ENCODE measurements at regions not wholly inside any gene's neighbourhood (a gene's known extent, or its start where the extent isn't known, plus 50 kb on each side); places are given as distances from the start of the nearest gene placed in this dataset.
"Not testable (repeated sequence)": the region's sequence is repeated elsewhere in the genome, so short reads cannot be mapped to it uniquely, and the experiment has no call there.

GRCh38 chr6:12635813-12636212 lies 80.8 kb upstream of the PHACTR1 start:
- Mint-ChIP-seq H3K27ac (ENCODE audit: low read depth, unreplicated experiment) (no peak overlapping the region), H3K4me1 (ENCODE audit: insufficient read depth, unreplicated experiment) (peaks cover 6% of the 10 kb centered on the region), H3K27me3 (ENCODE audit: insufficient read depth, unreplicated experiment) (peaks cover 11% of the 10 kb centered on the region), H3K4me3 (ENCODE audit: unreplicated experiment) (no peak overlapping the region), H3K36me3 (ENCODE audit: insufficient read depth, unreplicated experiment) (no peaks in the 10 kb centered on the region), H3K9me3 (ENCODE audit: unreplicated experiment) (no peaks in the 10 kb centered on the region)
- POLR2A ChIA-PET: no interaction called here
- intact Hi-C loops (cut with micrococcal nuclease): no loop called here
- BruUV-seq (replicated peaks): no TSS peak
- TF ChIP-seq CTCF (IDR thresholded peaks at IDR 0.05; ENCODE audit: unreplicated experiment): no peak
- no peak for DNase-seq (ENCODE audit: unreplicated experiment)
- CTCF ChIA-PET: interaction anchor here (0.6 to 0.7 kb wide), 2 partner anchors 19 to 872 kb away, joined by 3 read pairs; no protein-coding TSS in a partner anchor

DNA sequence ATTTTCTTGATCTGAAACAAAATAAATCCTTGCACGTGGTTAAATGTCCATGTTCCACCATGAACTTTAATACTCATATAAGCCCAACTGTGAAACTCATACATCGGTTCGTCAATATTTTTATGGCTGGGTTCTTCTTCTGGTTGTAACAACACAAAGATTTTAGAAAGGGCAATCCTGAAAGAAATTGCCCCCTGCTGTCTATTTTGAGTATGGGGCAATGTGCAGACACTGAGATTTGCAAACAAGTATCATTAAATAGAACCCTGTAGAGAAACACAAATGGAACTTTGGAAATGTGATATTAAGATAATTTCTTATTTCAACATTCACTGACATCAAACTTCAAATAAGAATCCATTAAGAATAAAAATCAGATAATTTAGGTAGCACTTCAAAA lies 80.2 kb upstream of the PHACTR1 start:
- POLR2A ChIA-PET: no interaction called here

GRCh38 chr6:12637960-12638641 lies 78.5 kb upstream of the PHACTR1 start:
- intact Hi-C loops (cut with micrococcal nuclease): loop anchor here (1.0 to 2.0 kb wide), 2 partner anchors 207 to 256 kb away; no protein-coding TSS in a partner anchor
- H3K27ac Mint-ChIP-seq (ENCODE audit: low read depth, unreplicated experiment): no peak overlapping the region
- DNase-seq (ENCODE audit: unreplicated experiment): peak; percentile 82
- H3K27me3 Mint-ChIP-seq (ENCODE audit: insufficient read depth, unreplicated experiment): peaks cover 11% of the 10 kb centered on the region
- H3K36me3 Mint-ChIP-seq (ENCODE audit: insufficient read depth, unreplicated experiment): no peaks in the 10 kb centered on the region
- no peaks in the 10 kb centered on the region for H3K9me3 Mint-ChIP-seq (ENCODE audit: unreplicated experiment)
- TF ChIP-seq CTCF (IDR thresholded peaks at IDR 0.05; ENCODE audit: unreplicated experiment): peak; percentile 67
- POLR2A ChIA-PET: no interaction called here
- no peak overlapping the region for H3K4me3 Mint-ChIP-seq (ENCODE audit: unreplicated experiment)
- no TSS peak for BruUV-seq (replicated peaks)
- CTCF ChIA-PET: interaction anchor here (0.5 to 2.4 kb wide), 6 partner anchors 10 to 1021 kb away, joined by 3 to 25 read pairs (median 3); no protein-coding TSS in a partner anchor
- H3K4me1 Mint-ChIP-seq (ENCODE audit: insufficient read depth, unreplicated experiment): peaks cover 6% of the 10 kb centered on the region

More for the DNA sequence above, 80.2 kb upstream of the PHACTR1 start:
- peaks cover 6% of the 10 kb centered on the region for H3K4me1 Mint-ChIP-seq (ENCODE audit: insufficient read depth, unreplicated experiment)
- H3K9me3 Mint-ChIP-seq (ENCODE audit: unreplicated experiment): no peaks in the 10 kb centered on the region
- peaks cover 11% of the 10 kb centered on the region for H3K27me3 Mint-ChIP-seq (ENCODE audit: insufficient read depth, unreplicated experiment)
- H3K27ac Mint-ChIP-seq (ENCODE audit: low read depth, unreplicated experiment): no peak overlapping the region
- DNase-seq (ENCODE audit: unreplicated experiment): no peak
- TF ChIP-seq CTCF (IDR thresholded peaks at IDR 0.05; ENCODE audit: unreplicated experiment): peak; percentile 7
- H3K4me3 Mint-ChIP-seq (ENCODE audit: unreplicated experiment): no peak overlapping the region
- CTCF ChIA-PET: interaction anchor here (0.6 to 2.4 kb wide), 4 partner anchors 239 to 1020 kb away, joined by 3 to 25 read pairs (median 4); no protein-coding TSS in a partner anchor
- intact Hi-C loops (cut with micrococcal nuclease): no loop called here
- no TSS peak for BruUV-seq (replicated peaks)
- H3K36me3 Mint-ChIP-seq (ENCODE audit: insufficient read depth, unreplicated experiment): no peaks in the 10 kb centered on the region

DNA sequence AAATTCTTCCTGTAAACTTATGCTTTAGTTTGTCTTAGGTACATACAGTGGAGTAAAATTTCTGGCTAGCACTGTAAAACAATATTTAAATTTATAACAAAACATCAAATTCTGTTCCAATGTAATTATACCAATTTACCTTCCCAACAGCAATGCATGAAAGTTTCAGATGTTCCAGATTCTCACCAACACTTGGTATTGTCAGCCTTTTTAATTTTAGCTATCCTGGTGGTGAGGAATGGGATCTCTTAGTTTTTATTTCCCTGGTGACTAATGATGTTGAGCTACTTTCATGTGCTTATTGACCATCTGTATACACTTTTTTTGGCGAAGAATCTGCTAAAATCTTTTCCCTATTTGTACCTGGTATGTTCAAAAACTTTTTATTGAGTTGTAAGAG lies 76.1 kb upstream of the PHACTR1 start:
- TF ChIP-seq CTCF (IDR thresholded peaks at IDR 0.05; ENCODE audit: unreplicated experiment): no peak
- intact Hi-C loops (cut with micrococcal nuclease): no loop called here
- Mint-ChIP-seq H3K27ac (ENCODE audit: low read depth, unreplicated experiment) (no peak overlapping the region), H3K4me1 (ENCODE audit: insufficient read depth, unreplicated experiment) (peaks cover 6% of the 10 kb centered on the region), H3K9me3 (ENCODE audit: unreplicated experiment) (no peaks in the 10 kb centered on the region), H3K4me3 (ENCODE audit: unreplicated experiment) (no peak overlapping the region), H3K36me3 (ENCODE audit: insufficient read depth, unreplicated experiment) (no peaks in the 10 kb centered on the region), H3K27me3 (ENCODE audit: insufficient read depth, unreplicated experiment) (no peaks in the 10 kb centered on the region)
- no TSS peak for BruUV-seq (replicated peaks)
- CTCF ChIA-PET: interaction anchor here (0.5 to 1.2 kb wide), 2 partner anchors 14 to 252 kb away, joined by 3 read pairs; no protein-coding TSS in a partner anchor
- POLR2A ChIA-PET: interaction anchor here (1.3 kb wide), 1 partner anchor 35 kb away, joined by 5 read pairs; no protein-coding TSS in a partner anchor
- DNase-seq (ENCODE audit: unreplicated experiment): no peak

GRCh38 chr6:12641785-12642184 lies 74.8 kb upstream of the PHACTR1 start:
- BruUV-seq (replicated peaks); DNase-seq (ENCODE audit: unreplicated experiment); H3K36me3 Mint-ChIP-seq (ENCODE audit: insufficient read depth, unreplicated experiment); H3K4me1 Mint-ChIP-seq (ENCODE audit: insufficient read depth, unreplicated experiment); H3K27me3 Mint-ChIP-seq (ENCODE audit: insufficient read depth, unreplicated experiment); intact Hi-C loops (cut with micrococcal nuclease); H3K9me3 Mint-ChIP-seq (ENCODE audit: unreplicated experiment); H3K27ac Mint-ChIP-seq (ENCODE audit: low read depth, unreplicated experiment); H3K4me3 Mint-ChIP-seq (ENCODE audit: unreplicated experiment): not testable (repeated sequence)
- CTCF ChIA-PET: interaction anchor here (0.6 to 1.2 kb wide), 2 partner anchors 251 to 1066 kb away, joined by 3 read pairs; no protein-coding TSS in a partner anchor
- POLR2A ChIA-PET: interaction anchor here (0.6 kb wide), 1 partner anchor 250 kb away, joined by 4 read pairs; no protein-coding TSS in a partner anchor
